Calu3 (cell line): ENCODE measurements at regions not wholly inside any gene's neighbourhood (a gene's known extent, or its start where the extent isn't known, plus 50 kb on each side); places are given as distances from the start of the nearest gene placed in this dataset.

Experiments
- BruUV-seq: library from RNA; stranded (reverse); fragments of 400-500 nt; replicated peaks from 2 replicates; lab custom pipeline; 2021; lab: Mats Ljungman, UMichigan
- CTCF ChIA-PET: fragments of 300-600 bp; sonication (Branson Sonifier 250); formaldehyde crosslinking; loops from one replicate; lab custom pipeline; 2022; ENCODE audit warnings: antibody characterized with exemption; lab: Charles Lee
- DNase-seq: peaks from one replicate; pipeline ENCODE4 v3.0.0; 2022
- H3K27ac Mint-ChIP-seq: one replicate; pipeline ENCODE4 v1.8.0; 2022; ENCODE audit warnings: mixed read lengths; ENCODE audit not compliant: unreplicated experiment
- H3K27me3 Mint-ChIP-seq: one replicate; pipeline ENCODE4 v1.8.0; 2022; ENCODE audit warnings: mixed read lengths; ENCODE audit not compliant: unreplicated experiment
- H3K36me3 Mint-ChIP-seq: one replicate; pipeline ENCODE4 v1.8.0; 2022; ENCODE audit warnings: mild to moderate bottlenecking, moderate library complexity, mixed read lengths; ENCODE audit not compliant: insufficient read depth, unreplicated experiment
- H3K4me1 Mint-ChIP-seq: one replicate; pipeline ENCODE4 v1.8.0; 2022; ENCODE audit warnings: mild to moderate bottlenecking, low read depth, mixed read lengths; ENCODE audit not compliant: unreplicated experiment
- H3K4me3 Mint-ChIP-seq: one replicate; pipeline ENCODE4 v1.8.0; 2022; ENCODE audit warnings: mild to moderate bottlenecking, low read depth, moderate library complexity, mixed read lengths; ENCODE audit not compliant: unreplicated experiment
- H3K9me3 Mint-ChIP-seq: one replicate; pipeline ENCODE4 v1.8.0; 2022; ENCODE audit warnings: low read depth, mixed read lengths; ENCODE audit not compliant: unreplicated experiment
- CTCF ChIP-seq: fragments of 200-600 bp; IDR thresholded peaks from one replicate; pipeline ENCODE4 v1.8.0; 2022; ENCODE audit warnings: antibody characterized with exemption; ENCODE audit not compliant: unreplicated experiment
- intact Hi-C: fragments of 100-400 bp; cut with micrococcal nuclease; formaldehyde crosslinking; loops from one replicate; pipeline ENCODE4 v1.10.0; 2022; ENCODE audit not compliant: unreplicated experiment

GRCh38 chr19:31985001-31985605 lies 360.3 kb upstream of the ZNF507 start:
- intact Hi-C loops: no loop called here
- CTCF ChIA-PET: no interaction called here
- no peak overlapping the region for H3K27ac Mint-ChIP-seq
- H3K4me3 Mint-ChIP-seq: no peak overlapping the region
- H3K9me3 Mint-ChIP-seq: peaks cover 21% of the 10 kb centered on the region
- TF ChIP-seq CTCF: no peak
- no peaks in the 10 kb centered on the region for H3K27me3 Mint-ChIP-seq
- DNase-seq: no peak
- BruUV-seq: no TSS peak
- no peaks in the 10 kb centered on the region for H3K36me3 Mint-ChIP-seq
- H3K4me1 Mint-ChIP-seq: no peaks in the 10 kb centered on the region

- no peak for DNase-seq
- H3K4me1 Mint-ChIP-seq: no peaks in the 10 kb centered on the region
- H3K36me3 Mint-ChIP-seq: no peaks in the 10 kb centered on the region
- intact Hi-C loops: no loop called here
- no peaks in the 10 kb centered on the region for H3K27me3 Mint-ChIP-seq
- no peak for TF ChIP-seq CTCF
- no peak overlapping the region for H3K27ac Mint-ChIP-seq
- peaks cover 19% of the 10 kb centered on the region for H3K9me3 Mint-ChIP-seq
- no peak overlapping the region for H3K4me3 Mint-ChIP-seq
- no TSS peak for BruUV-seq
- CTCF ChIA-PET: no interaction called here
These were observed 358.5 kb upstream of the ZNF507 start for GRCh38 chr19:31986951-31987350.

- no peaks in the 10 kb centered on the region for H3K4me1 Mint-ChIP-seq
- H3K4me3 Mint-ChIP-seq: no peak overlapping the region
- H3K9me3 Mint-ChIP-seq: peaks cover 22% of the 10 kb centered on the region
- CTCF ChIA-PET: no interaction called here
- no peak overlapping the region for H3K27ac Mint-ChIP-seq
- no TSS peak for BruUV-seq
- no peak for TF ChIP-seq CTCF
- intact Hi-C loops: no loop called here
- H3K27me3 Mint-ChIP-seq: no peaks in the 10 kb centered on the region
- no peak for DNase-seq
- no peaks in the 10 kb centered on the region for H3K36me3 Mint-ChIP-seq
These were observed 357.2 kb upstream of the ZNF507 start for GRCh38 chr19:31988256-31988655.

GRCh38 chr19:31991984-31992655 lies 353.3 kb upstream of the ZNF507 start:
- intact Hi-C loops: no loop called here
- CTCF ChIA-PET: no interaction called here
- TF ChIP-seq CTCF: no peak
- Mint-ChIP-seq H3K4me3 (no peak overlapping the region), H3K4me1 (no peaks in the 10 kb centered on the region), H3K27ac (no peak overlapping the region), H3K36me3 (no peaks in the 10 kb centered on the region), H3K27me3 (no peaks in the 10 kb centered on the region), H3K9me3 (peaks cover 20% of the 10 kb centered on the region)
- no TSS peak for BruUV-seq
- DNase-seq: no peak
